WTC11 (cell line): ENCODE measurements at regions not wholly inside any gene's neighbourhood (a gene's known extent, or its start where the extent isn't known, plus 50 kb on each side); places are given as distances from the start of the nearest gene placed in this dataset.

Experiments
- ATAC-seq: fragments of 200-7000 bp; cut with Tn5 transposase; 2 replicates; pipeline ENCODE4 v1.10.0; 2021; ENCODE audit warnings: mild to moderate bottlenecking, moderate library complexity
- CTCF ChIA-PET: fragments of 300-600 bp; sonication (Branson Sonifier 250); formaldehyde crosslinking; loops from one replicate; lab custom pipeline; 2021; ENCODE audit warnings: antibody characterized with exemption; lab: Charles Lee
- POLR2A ChIA-PET: fragments of 350-600 bp; sonication (Branson Sonifier 250); formaldehyde crosslinking; loops from one replicate; lab custom pipeline; 2021; ENCODE audit warnings: antibody characterized with exemption; lab: Charles Lee
- DNase-seq: peaks from one replicate; pipeline ENCODE4 v3.0.0; 2021; ENCODE audit warnings: low spot score
- H3K27ac Mint-ChIP-seq: 2 replicates; pipeline ENCODE4 v1.8.0; 2021; ENCODE audit warnings: mixed read lengths
- H3K27me3 Mint-ChIP-seq: 2 replicates; pipeline ENCODE4 v1.8.0; 2021; ENCODE audit warnings: low read depth, mild to moderate bottlenecking, moderate library complexity, mixed read lengths
- H3K36me3 Mint-ChIP-seq: 2 replicates; pipeline ENCODE4 v1.8.0; 2021; ENCODE audit warnings: mixed read lengths
- H3K4me1 Mint-ChIP-seq: 2 replicates; pipeline ENCODE4 v1.8.0; 2022; ENCODE audit warnings: mixed read lengths
- H3K4me3 Mint-ChIP-seq: 2 replicates; pipeline ENCODE4 v1.8.0; 2021; ENCODE audit warnings: mild to moderate bottlenecking, moderate library complexity, mixed read lengths
- H3K9me3 Mint-ChIP-seq: 2 replicates; pipeline ENCODE4 v1.8.0; 2021; ENCODE audit warnings: mixed read lengths
- ATF1 ChIP-seq: sonication (generic); formaldehyde crosslinking; IDR thresholded peaks from 2 replicates; pipeline ENCODE4 v1.8.1; 2023; ENCODE audit warnings: mild to moderate bottlenecking, moderate library complexity, missing genetic modification reagents
- ATF3 ChIP-seq: sonication (generic); formaldehyde crosslinking; conservative IDR thresholded peaks from 2 replicates; pipeline ENCODE4 v1.8.1; 2022; ENCODE audit warnings: mild to moderate bottlenecking, missing genetic modification reagents
- CBFB ChIP-seq: sonication (generic); formaldehyde crosslinking; IDR thresholded peaks from 2 replicates; pipeline ENCODE4 v1.8.1; 2022; ENCODE audit warnings: mild to moderate bottlenecking, low read depth, missing genetic modification reagents
- CREB1 ChIP-seq: sonication (generic); formaldehyde crosslinking; IDR thresholded peaks from 2 replicates; pipeline ENCODE4 v1.8.0; 2023; ENCODE audit warnings: mild to moderate bottlenecking, missing genetic modification reagents
- CREM ChIP-seq: sonication (generic); formaldehyde crosslinking; IDR thresholded peaks from 2 replicates; pipeline ENCODE4 v1.8.1; 2022; ENCODE audit warnings: mild to moderate bottlenecking, missing genetic modification reagents, moderate library complexity
- GTF2I ChIP-seq: fragments of 250-450 bp; sonication (Bioruptor Pico); conservative IDR thresholded peaks from 2 replicates; pipeline ENCODE4 v1.4.0; 2021; ENCODE audit warnings: mild to moderate bottlenecking
- JAZF1 ChIP-seq: fragments of 250-450 bp; sonication (Bioruptor Pico); IDR thresholded peaks from 2 replicates; pipeline ENCODE4 v1.9.0; 2021; ENCODE audit warnings: moderate library complexity, mild to moderate bottlenecking, inconsistent platforms
- MLX ChIP-seq: sonication (generic); formaldehyde crosslinking; IDR thresholded peaks from 2 replicates; pipeline ENCODE4 v1.8.1; 2023; ENCODE audit warnings: mild to moderate bottlenecking, missing genetic modification reagents, moderate library complexity
- MXD4 ChIP-seq: fragments of 250-450 bp; sonication (Bioruptor Pico); IDR thresholded peaks from 2 replicates; pipeline ENCODE4 v1.8.0; 2021; ENCODE audit warnings: mild to moderate bottlenecking, moderate library complexity, borderline replicate concordance
- MYBL2 ChIP-seq: sonication (generic); formaldehyde crosslinking; IDR thresholded peaks from 2 replicates; pipeline ENCODE4 v1.8.1; 2023; ENCODE audit warnings: mild to moderate bottlenecking, moderate library complexity, missing genetic modification reagents
- NFATC4 ChIP-seq: fragments of 250-450 bp; sonication (Bioruptor Pico); IDR thresholded peaks from 2 replicates; pipeline ENCODE4 v1.9.0; 2021; ENCODE audit warnings: mild to moderate bottlenecking
- NR1H2 ChIP-seq: sonication (generic); formaldehyde crosslinking; IDR thresholded peaks from 2 replicates; pipeline ENCODE4 v1.9.0; 2021; ENCODE audit warnings: mild to moderate bottlenecking, moderate library complexity, missing genetic modification reagents
- OVOL2 ChIP-seq: fragments of 250-450 bp; sonication (Bioruptor Pico); IDR thresholded peaks from 2 replicates; pipeline ENCODE4 v1.9.0; 2021; ENCODE audit warnings: mild to moderate bottlenecking, borderline replicate concordance
- PRRX2 ChIP-seq: fragments of 250-450 bp; sonication (Bioruptor Pico); IDR thresholded peaks from 2 replicates; pipeline ENCODE4 v1.8.0; 2021; ENCODE audit warnings: mild to moderate bottlenecking
- RELA ChIP-seq: sonication (generic); formaldehyde crosslinking; IDR thresholded peaks from 2 replicates; pipeline ENCODE4 v1.8.1; 2022; ENCODE audit warnings: missing genetic modification reagents, mild to moderate bottlenecking, borderline replicate concordance
- SOX15 ChIP-seq: fragments of 250-450 bp; sonication (Bioruptor Pico); IDR thresholded peaks from 2 replicates; pipeline ENCODE4 v1.9.0; 2021; ENCODE audit warnings: mild to moderate bottlenecking
- TCF7 ChIP-seq: sonication (generic); formaldehyde crosslinking; IDR thresholded peaks from 2 replicates; pipeline ENCODE4 v1.8.0; 2022; ENCODE audit warnings: mild to moderate bottlenecking, low read depth, missing genetic modification reagents, moderate library complexity
- TEAD4 ChIP-seq: sonication (generic); formaldehyde crosslinking; IDR thresholded peaks from 2 replicates; pipeline ENCODE4 v1.8.0; 2022; ENCODE audit warnings: mild to moderate bottlenecking, missing genetic modification reagents
- USF1 ChIP-seq: sonication (generic); formaldehyde crosslinking; IDR thresholded peaks from 2 replicates; pipeline ENCODE4 v1.8.0; 2022; ENCODE audit warnings: mild to moderate bottlenecking, missing genetic modification reagents
- ZMAT4 ChIP-seq: fragments of 250-450 bp; sonication (Bioruptor Pico); IDR thresholded peaks from 2 replicates; pipeline ENCODE4 v1.9.0; 2021; ENCODE audit warnings: mild to moderate bottlenecking
- ZNF317 ChIP-seq: sonication (generic); formaldehyde crosslinking; IDR thresholded peaks from 2 replicates; pipeline ENCODE4 v1.8.1; 2023; ENCODE audit warnings: low read depth, mild to moderate bottlenecking, moderate library complexity, missing genetic modification reagents, borderline replicate concordance
- ZNF532 ChIP-seq: fragments of 250-450 bp; sonication (Bioruptor Pico); IDR thresholded peaks from 2 replicates; pipeline ENCODE4 v1.9.0; 2021; ENCODE audit warnings: mild to moderate bottlenecking, borderline replicate concordance
- ZNF671 ChIP-seq: fragments of 250-450 bp; sonication (Bioruptor Pico); IDR thresholded peaks from 2 replicates; pipeline ENCODE4 v1.8.0; 2021; ENCODE audit warnings: mild to moderate bottlenecking

GRCh38 chr13:70945506-70945905 lies 837.3 kb upstream of the KLHL1 start:
- ChIA-PET POLR2A (interaction anchor here (0.7 kb wide), 1 partner anchor 85 kb away, joined by 3 read pairs; no protein-coding TSS in a partner anchor), CTCF (no interaction called here)
- Mint-ChIP-seq H3K27me3 (no peaks in the 10 kb centered on the region), H3K4me3 (no peak overlapping the region), H3K9me3 (no peaks in the 10 kb centered on the region), H3K27ac (no peak overlapping the region), H3K4me1 (no peaks in the 10 kb centered on the region), H3K36me3 (no peaks in the 10 kb centered on the region)
- no peak for TF ChIP-seq MXD4 (CRISPR knock-in tag)
- TF ChIP-seq CREB1 (CRISPR knock-in tag): no peak
- no peak for TF ChIP-seq ZMAT4 (CRISPR knock-in tag)
- TF ChIP-seq ZNF317 (CRISPR knock-in tag): no peak
- TF ChIP-seq MYBL2 (CRISPR knock-in tag): no peak
- no peak for TF ChIP-seq ATF1
- no peak for TF ChIP-seq SOX15 (CRISPR knock-in tag)
- no peak for TF ChIP-seq ZNF671 (CRISPR knock-in tag)
- TF ChIP-seq ZNF532 (CRISPR knock-in tag): no peak
- no peak for ATAC-seq
- DNase-seq: no peak

GRCh38 chr13:70941454-70941853 lies 833.2 kb upstream of the KLHL1 start:
- POLR2A ChIA-PET: no interaction called here
- DNase-seq: no peak
- H3K4me3 Mint-ChIP-seq: no peak overlapping the region

GRCh38 chr13:70938462-70938861 lies 830.2 kb upstream of the KLHL1 start:
- ChIA-PET CTCF (no interaction called here), POLR2A (no interaction called here)
- TF ChIP-seq TEAD4 (CRISPR knock-in tag): no peak
- TF ChIP-seq JAZF1: no peak
- TF ChIP-seq MXD4 (CRISPR knock-in tag): no peak
- no peak overlapping the region for H3K4me3 Mint-ChIP-seq
- ATAC-seq (no peak), DNase-seq (no peak)
- no peak overlapping the region for H3K27ac Mint-ChIP-seq
- H3K9me3 Mint-ChIP-seq: peaks cover 8% of the 10 kb centered on the region
- no peaks in the 10 kb centered on the region for H3K27me3 Mint-ChIP-seq
- H3K36me3 Mint-ChIP-seq: no peaks in the 10 kb centered on the region
- H3K4me1 Mint-ChIP-seq: no peaks in the 10 kb centered on the region; the same call in 1 of the 2 replicates

More at GRCh38 chr13:70941454-70941853, 833.2 kb upstream of the KLHL1 start:
- ATAC-seq: no peak
- Mint-ChIP-seq H3K4me1 (no peaks in the 10 kb centered on the region; the same call in 1 of the 2 replicates), H3K27ac (no peak overlapping the region), H3K9me3 (no peaks in the 10 kb centered on the region), H3K36me3 (no peaks in the 10 kb centered on the region), H3K27me3 (no peaks in the 10 kb centered on the region)
- CTCF ChIA-PET: no interaction called here
- TF ChIP-seq PRRX2 (CRISPR knock-in tag) (no peak), RELA (CRISPR knock-in tag) (no peak), USF1 (CRISPR knock-in tag) (no peak), CBFB (CRISPR knock-in tag) (no peak), CREM (CRISPR knock-in tag) (no peak), MYBL2 (CRISPR knock-in tag) (no peak), OVOL2 (CRISPR knock-in tag) (no peak), GTF2I (CRISPR knock-in tag) (no peak), MLX (CRISPR knock-in tag) (no peak), TCF7 (no peak), NR1H2 (CRISPR knock-in tag) (no peak), NFATC4 (CRISPR knock-in tag) (no peak), SOX15 (CRISPR knock-in tag) (no peak), ATF3 (CRISPR knock-in tag) (no peak)
